ENCODE measurements at regions not wholly inside any gene's neighbourhood (a gene's known extent, or its start where the extent isn't known, plus 50 kb on each side); places are given as distances from the start of the nearest gene placed in this dataset.

GRCh38 chr18:78140294-78140693, 839.3 kb upstream of the SALL3 start:
- no peak overlapping the region for H3K4me3 ChIP-seq (ENCODE audit: control insufficient read depth, low read depth, low read length)
- no peak for DNase-seq (ENCODE audit: low read depth)

GRCh38 chr18:78144669-78145068, 834.9 kb upstream of the SALL3 start:
- no peak for DNase-seq (ENCODE audit: low read depth)
- no peak for TF ChIP-seq CTCF (IDR thresholded peaks at IDR 0.05; ENCODE audit: control insufficient read depth, insufficient read depth, low read depth, low read length, missing control alignments)
- H3K4me3 ChIP-seq (ENCODE audit: control insufficient read depth, low read depth, low read length), result no peak overlapping the region

More at GRCh38 chr18:78140294-78140693, 839.3 kb upstream of the SALL3 start:
- TF ChIP-seq CTCF (IDR thresholded peaks at IDR 0.05; ENCODE audit: control insufficient read depth, insufficient read depth, low read depth, low read length, missing control alignments), result no peak

- no peak for DNase-seq (ENCODE audit: low read depth)
- TF ChIP-seq CTCF (IDR thresholded peaks at IDR 0.05; ENCODE audit: control insufficient read depth, insufficient read depth, low read depth, low read length, missing control alignments), result no peak
- no peak overlapping the region for H3K4me3 ChIP-seq (ENCODE audit: control insufficient read depth, low read depth, low read length)
Measured at GRCh38 chr18:78145096-78145495, 834.5 kb upstream of the SALL3 start.

- DNase-seq (ENCODE audit: low read depth), result no peak
- no peak for TF ChIP-seq CTCF (IDR thresholded peaks at IDR 0.05; ENCODE audit: control insufficient read depth, insufficient read depth, low read depth, low read length, missing control alignments)
Measured at GRCh38 chr18:78146136-78147085, 833.2 kb upstream of the SALL3 start.

GRCh38 chr18:78150590-78150989, 829.0 kb upstream of the SALL3 start:
- DNase-seq (ENCODE audit: low read depth), result no peak
- no peak overlapping the region for H3K4me3 ChIP-seq (ENCODE audit: control insufficient read depth, low read depth, low read length)
- TF ChIP-seq CTCF (IDR thresholded peaks at IDR 0.05; ENCODE audit: control insufficient read depth, insufficient read depth, low read depth, low read length, missing control alignments), result no peak

More at GRCh38 chr18:78146136-78147085, 833.2 kb upstream of the SALL3 start:
- H3K4me3 ChIP-seq (ENCODE audit: control insufficient read depth, low read depth, low read length), result no peak overlapping the region

GRCh38 chr18:78151234-78151633, 828.4 kb upstream of the SALL3 start:
- H3K4me3 ChIP-seq (ENCODE audit: control insufficient read depth, low read depth, low read length), result no peak overlapping the region

More at GRCh38 chr18:78151234-78151633, 828.4 kb upstream of the SALL3 start:
- DNase-seq (ENCODE audit: low read depth), result no peak
- TF ChIP-seq CTCF (IDR thresholded peaks at IDR 0.05; ENCODE audit: control insufficient read depth, insufficient read depth, low read depth, low read length, missing control alignments), result no peak

Measured in AG09309 (cell line).